Astrocyte of the spinal cord (primary cell): ENCODE measurements at regions not wholly inside any gene's neighbourhood (a gene's known extent, or its start where the extent isn't known, plus 50 kb on each side); places are given as distances from the start of the nearest gene placed in this dataset.

Experiments
- DNase-seq: peaks from one replicate; pipeline ENCODE4 v3.0.0; 2011; ENCODE audit warnings: low read depth, low spot score
- H3K4me3 ChIP-seq: 2 replicates; pipeline ENCODE4 v1.5.1; 2011; ENCODE audit warnings: low read depth, mild to moderate bottlenecking, low read length, moderate library complexity
- in situ Hi-C: cut with HindIII; loops from 2 replicates; pipeline ENCODE4 v1.10.0; 2017; ENCODE audit warnings: low sequenced_read_pairs
- TF ChIP-seq, protein P1 (sequence below): IDR thresholded peaks from 2 replicates; pipeline ENCODE4 v1.5.1; 2012; ENCODE audit warnings: low read depth, mild to moderate bottlenecking, low read length, inconsistent platforms

- no peak for DNase-seq
- in situ Hi-C loops = no loop called here
- TF ChIP-seq, protein P1, sequence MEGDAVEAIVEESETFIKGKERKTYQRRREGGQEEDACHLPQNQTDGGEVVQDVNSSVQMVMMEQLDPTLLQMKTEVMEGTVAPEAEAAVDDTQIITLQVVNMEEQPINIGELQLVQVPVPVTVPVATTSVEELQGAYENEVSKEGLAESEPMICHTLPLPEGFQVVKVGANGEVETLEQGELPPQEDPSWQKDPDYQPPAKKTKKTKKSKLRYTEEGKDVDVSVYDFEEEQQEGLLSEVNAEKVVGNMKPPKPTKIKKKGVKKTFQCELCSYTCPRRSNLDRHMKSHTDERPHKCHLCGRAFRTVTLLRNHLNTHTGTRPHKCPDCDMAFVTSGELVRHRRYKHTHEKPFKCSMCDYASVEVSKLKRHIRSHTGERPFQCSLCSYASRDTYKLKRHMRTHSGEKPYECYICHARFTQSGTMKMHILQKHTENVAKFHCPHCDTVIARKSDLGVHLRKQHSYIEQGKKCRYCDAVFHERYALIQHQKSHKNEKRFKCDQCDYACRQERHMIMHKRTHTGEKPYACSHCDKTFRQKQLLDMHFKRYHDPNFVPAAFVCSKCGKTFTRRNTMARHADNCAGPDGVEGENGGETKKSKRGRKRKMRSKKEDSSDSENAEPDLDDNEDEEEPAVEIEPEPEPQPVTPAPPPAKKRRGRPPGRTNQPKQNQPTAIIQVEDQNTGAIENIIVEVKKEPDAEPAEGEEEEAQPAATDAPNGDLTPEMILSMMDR = no peak
- H3K4me3 ChIP-seq = no peak overlapping the region
These were observed 451.6 kb downstream of the TYW1 start for GRCh38 chr7:67448271-67448670.

DNA sequence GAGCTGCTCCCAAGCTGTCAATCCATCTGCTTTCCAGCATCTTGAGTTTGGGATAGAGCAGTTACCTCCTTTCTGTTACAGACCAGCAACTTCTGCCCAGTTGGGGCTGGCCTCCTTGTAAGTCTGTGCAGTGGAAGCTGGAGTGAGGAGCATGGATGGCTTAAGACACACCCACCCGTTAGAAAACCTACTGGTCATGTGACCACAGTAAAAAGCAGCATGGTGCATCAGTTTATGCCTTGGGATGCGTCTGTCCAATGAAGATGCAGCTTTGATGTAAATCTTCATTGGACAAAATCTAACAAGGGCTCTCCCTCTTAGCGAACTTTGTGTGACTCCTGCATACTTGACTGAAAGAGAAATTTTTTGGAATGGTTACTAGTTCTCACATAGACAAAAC, 453.5 kb downstream of the TYW1 start:
- H3K4me3 ChIP-seq = no peak overlapping the region
- TF ChIP-seq, protein P1 = no peak
- in situ Hi-C loops = no loop called here
- no peak for DNase-seq

- in situ Hi-C loops = no loop called here
- H3K4me3 ChIP-seq = no peak overlapping the region
- TF ChIP-seq, protein P1 = no peak
- DNase-seq = no peak
These were observed 454.7 kb downstream of the TYW1 start for GRCh38 chr7:67451306-67451705.

DNA sequence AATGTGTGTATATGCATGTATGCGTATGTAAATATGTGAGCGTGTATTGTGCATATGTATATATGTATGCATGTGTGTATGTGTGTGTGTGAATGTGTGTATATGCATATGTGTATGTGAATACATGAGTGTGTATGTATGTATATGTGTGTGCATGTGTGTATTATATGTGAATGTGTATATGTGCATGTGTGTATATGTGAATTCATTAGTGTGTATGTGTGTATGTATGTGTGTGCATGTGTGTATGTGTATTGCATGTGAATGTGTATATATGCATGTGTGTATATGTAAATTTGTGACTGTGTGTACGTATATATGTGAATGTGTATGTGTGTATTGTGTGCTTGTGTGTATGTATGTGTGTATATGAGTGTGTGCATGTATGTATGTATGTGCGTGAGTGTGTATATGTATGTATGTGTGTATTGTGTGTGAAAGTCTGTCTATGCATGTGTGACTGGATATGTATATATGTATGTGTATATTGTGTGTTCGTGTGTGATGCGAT, 455.9 kb downstream of the TYW1 start:
- no peak overlapping the region for H3K4me3 ChIP-seq
- TF ChIP-seq, protein P1 = no peak
- in situ Hi-C loops = no loop called here
- no peak for DNase-seq

DNA sequence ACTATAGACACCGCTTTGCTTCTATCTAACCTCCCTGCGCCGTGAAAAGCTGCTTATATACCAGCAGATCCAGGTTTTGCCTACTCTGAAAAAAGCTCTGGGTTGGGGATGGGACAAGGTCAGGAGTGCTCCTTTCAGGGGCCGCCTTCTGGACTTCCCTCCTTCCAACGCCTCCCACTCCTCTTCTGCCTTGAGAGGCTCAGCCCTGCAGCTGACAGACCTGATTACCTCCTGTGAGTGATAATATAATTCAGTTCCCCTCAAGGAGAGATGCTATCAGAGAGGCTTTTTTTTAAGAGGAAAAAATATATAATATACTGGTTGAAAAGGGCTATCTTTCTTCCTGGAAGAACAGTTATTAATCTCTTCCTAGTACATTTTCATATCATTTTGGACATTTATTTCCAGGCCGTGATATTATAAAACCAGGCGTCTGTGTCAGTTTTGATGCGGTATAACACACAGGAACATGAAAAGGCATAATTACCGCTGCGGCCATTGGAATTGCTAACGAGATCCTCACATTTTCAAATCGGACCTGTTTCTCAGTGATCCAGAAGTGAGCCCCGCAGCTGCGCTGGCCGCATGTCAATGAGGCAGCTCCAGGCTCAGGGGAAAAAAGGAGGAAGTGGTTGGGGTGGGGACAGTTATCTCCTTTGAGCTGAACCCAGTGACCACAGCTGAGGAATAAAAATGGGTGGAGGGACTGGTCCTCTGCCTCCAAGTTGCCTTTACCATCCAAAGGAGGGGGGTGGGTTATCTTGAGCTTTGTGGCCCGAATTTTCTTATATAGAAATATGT, 457.1 kb downstream of the TYW1 start:
- TF ChIP-seq, protein P1 = no peak
- DNase-seq = no peak
- in situ Hi-C loops = no loop called here
- no peak overlapping the region for H3K4me3 ChIP-seq

DNA sequence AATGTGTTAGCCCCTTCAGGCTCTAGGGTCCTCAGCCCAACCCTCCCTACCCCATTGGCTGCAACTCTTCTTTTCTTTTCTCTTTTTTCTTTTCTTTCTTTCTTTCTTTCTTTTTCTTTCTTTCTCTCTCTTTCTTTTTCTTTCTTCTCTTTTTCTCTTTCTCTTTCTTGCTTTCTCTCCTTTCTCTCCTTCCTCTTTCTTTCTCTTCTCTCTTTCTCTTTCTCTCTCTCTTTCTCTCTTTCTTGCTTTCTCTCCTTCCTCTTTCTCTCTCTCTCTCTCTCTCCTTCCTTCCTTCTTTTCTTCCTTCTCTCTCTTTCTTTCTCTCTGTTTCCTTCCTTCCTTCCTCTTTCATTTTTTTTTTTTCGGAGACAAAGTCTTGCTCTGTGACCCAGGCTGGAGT, 458.9 kb downstream of the TYW1 start:
- in situ Hi-C loops = no loop called here
- no peak overlapping the region for H3K4me3 ChIP-seq
- TF ChIP-seq, protein P1 = no peak
- no peak for DNase-seq
